HS-5 (cell line): ENCODE measurements at regions not wholly inside any gene's neighbourhood (a gene's known extent, or its start where the extent isn't known, plus 50 kb on each side); places are given as distances from the start of the nearest gene placed in this dataset.

Source experiments
- DNase-seq: peaks from one replicate; pipeline ENCODE4 v3.0.0-alpha.2; 2012; ENCODE audit warnings: low read depth

DNA sequence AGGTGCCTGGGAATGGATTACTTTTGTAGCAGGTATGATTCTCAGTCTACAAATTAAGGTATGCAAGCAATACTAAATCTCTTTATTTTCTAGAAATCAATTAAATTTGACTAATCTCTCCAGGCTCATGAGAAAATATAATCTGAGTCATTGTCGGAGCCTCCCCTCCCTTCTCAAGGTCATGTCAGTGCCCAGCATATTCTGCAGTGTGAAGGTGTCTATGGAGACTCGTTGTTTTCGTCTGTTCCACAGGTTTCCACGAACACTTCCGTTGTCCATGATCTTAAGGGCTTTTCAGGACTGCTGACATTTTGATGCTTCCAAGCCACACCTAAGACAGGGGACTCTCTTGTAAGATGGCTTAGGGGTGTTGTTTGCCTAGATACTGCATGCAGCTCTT lies 56.6 kb upstream of the SCOC start:
- no peak for DNase-seq

DNA sequence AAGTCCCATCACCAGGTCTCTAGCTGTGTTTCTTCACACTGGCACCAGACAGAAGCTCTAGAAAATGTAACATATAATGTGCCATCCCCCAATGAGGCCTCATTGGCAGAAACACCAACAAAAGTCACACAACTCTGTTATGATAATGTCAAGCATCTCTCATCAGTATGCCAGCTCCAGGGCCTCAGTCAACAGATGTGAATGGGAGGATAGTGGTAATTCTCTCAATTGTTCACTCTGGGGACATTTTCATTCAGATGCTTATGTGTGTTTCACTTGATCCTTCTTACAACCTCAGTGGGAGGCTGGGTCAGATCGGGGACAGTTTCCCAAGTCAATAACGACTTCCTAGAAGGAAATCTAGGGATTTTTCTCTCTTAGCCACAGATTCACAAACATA lies 57.5 kb upstream of the SCOC start:
- DNase-seq: no peak

DNA sequence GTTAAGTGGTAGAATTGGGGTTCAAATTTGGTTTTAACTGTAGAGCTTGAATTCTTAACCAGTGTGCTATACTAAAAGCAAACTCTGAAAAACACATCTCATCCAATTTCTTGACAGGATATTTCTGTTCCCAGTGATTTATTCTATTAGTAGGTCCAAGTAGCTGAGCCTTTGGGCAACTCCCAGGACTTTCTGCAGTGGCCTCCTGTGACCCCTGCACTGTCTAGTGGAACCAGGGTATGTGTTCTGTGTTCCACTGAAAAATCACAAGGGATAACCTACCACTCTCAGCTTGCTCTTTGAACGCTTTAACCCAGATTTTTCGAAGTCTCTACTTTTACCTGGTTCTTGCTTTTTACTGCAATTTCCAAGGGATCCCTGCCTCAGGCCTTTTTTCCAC lies 58.0 kb upstream of the SCOC start:
- DNase-seq: no peak

GRCh38 chr4:140315019-140315418 lies 58.4 kb upstream of the SCOC start:
- DNase-seq: no peak

- DNase-seq: no peak
Measured at GRCh38 chr4:140312100-140312499, 61.3 kb upstream of the SCOC start.

GRCh38 chr4:140311257-140311835 lies 62.1 kb upstream of the SCOC start:
- no peak for DNase-seq

GRCh38 chr4:140309124-140309870 lies 64.1 kb upstream of the SCOC start:
- no peak for DNase-seq

DNA sequence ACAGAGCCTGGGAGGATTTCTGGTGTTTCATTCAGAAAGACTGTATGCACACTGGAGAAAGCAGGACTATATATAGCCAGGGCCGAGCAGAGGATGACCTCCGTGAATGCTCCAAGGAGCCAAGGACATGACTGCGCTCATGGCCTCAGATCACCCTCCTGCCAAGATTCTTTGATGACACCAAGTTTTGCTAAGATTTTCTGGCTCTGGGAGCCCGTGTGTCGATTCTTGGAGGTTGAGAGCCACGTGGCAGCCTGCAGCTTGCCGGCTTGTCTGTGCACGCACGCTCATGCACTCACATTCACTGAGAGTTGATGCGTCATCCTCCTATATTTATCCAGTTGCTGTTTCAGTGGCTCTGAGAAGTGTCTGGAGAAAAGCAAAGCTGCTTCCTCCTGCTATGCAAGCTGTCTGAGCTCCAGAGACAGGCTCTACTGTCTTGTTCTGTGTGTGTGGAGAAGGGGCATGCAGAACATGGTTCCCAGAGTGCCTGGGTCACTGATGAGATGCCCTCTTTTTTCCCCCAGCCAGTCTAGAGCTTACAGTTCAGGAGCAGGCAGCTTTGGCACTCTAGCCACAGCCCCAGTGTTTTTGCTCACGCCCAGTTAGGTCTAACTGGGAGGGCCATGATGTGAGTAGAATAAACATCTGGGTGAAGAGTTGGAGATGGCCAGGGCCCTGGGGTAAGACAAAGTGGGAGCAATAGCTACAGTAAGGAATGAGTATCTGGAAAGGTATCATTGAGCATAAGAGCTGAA lies 64.9 kb upstream of the SCOC start:
- DNase-seq: peak; percentile 69

DNA sequence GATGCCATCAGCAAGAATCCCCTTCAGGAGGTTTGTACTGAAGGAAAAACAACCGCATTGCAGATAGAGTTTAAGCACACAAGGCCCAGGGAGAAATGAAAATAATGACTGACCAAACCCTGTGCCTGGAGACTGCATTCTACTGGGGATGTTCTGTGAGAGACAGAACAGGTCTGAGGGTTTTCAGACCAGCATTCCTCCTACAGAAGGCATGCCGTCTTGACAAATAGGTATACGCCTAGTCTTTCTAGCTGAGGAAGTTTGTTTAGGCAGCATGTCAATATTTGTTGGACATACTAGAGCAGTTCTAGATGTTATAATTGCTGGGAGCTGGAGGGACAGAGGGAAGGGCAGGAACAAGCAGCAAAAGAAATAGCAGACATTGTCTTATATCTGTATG lies 68.4 kb upstream of the SCOC start:
- no peak for DNase-seq

GRCh38 chr4:140304346-140304745 lies 69.1 kb upstream of the SCOC start:
- no peak for DNase-seq

- no peak for DNase-seq
Measured at GRCh38 chr4:140302151-140302859, 71.1 kb upstream of the SCOC start.

DNA sequence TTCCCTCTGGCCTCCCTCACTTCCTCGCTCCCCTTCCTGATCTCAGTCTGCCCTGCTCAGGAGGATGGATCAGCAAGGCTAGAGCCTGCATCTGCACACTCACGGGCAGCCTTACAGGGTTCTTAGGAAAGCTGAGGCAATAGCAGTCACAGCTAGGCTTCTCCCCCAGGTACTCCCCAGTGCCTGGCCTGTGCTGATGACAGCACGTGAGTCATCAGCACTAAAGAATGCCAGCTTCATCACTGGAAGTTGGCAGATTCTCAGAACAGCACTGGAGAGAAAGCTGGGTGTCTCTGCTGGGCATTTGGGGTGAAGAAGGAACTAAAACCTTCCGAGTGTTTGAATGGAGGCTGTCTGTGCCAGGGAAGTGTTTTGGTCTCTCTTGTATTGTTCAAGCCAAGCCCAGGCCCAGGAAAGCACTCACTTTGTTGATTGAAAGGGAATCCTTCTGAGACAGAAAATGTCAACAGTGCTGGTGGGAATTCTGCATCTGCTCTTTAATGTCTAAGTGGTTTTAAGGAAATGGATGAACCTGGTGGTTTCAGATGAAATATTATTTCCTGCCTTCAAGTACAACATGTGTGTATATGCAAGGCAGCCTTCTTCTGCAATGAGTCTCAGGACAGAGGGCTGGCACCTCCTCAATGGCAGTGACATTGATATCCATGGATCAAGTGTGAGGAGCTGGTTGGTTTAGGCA lies 73.0 kb upstream of the SCOC start:
- no peak for DNase-seq

DNA sequence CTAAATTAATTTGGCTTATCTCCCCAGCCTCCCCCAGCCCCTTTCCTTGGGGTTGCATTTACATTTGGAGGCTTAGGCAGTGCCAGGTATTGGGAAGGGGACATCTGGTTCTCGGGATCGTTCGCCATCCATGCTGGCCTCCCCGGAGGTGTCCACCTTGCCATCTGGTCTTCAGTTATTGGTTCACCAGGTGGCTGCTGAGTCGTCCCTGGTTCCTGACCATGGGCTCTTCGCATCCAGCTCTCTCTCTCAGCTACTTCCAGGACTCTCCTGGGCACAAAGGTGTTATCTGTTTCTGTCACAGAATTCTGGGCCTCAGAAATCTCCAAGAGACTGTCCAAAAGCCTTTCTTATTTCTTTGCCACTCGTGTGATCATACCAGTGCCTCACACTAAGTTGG lies 75.4 kb upstream of the SCOC start:
- DNase-seq: no peak

GRCh38 chr4:140297221-140297570 lies 76.2 kb upstream of the SCOC start:
- DNase-seq: no peak

- DNase-seq: peak; percentile 74
Measured at GRCh38 chr4:140296335-140297220, 76.9 kb upstream of the SCOC start.

DNA sequence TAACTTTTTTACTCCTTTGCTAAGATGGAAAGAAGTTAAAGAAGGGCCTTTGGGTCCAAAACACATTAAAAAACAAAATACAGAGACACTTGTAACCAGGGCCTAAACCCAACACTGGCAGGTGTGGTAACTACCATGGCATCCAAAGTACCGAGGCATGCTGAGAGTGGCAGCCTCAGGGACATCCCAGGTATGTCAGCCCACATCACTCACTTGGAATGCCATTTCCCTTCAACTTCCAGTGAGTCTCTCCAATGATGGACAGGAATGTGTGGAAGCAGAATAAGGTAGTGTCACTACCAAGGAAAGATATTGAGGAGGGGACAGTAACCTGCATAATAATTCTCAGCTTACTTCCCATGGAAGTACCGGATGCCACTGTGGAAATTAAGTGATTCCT lies 79.5 kb upstream of the SCOC start:
- DNase-seq: no peak

DNA sequence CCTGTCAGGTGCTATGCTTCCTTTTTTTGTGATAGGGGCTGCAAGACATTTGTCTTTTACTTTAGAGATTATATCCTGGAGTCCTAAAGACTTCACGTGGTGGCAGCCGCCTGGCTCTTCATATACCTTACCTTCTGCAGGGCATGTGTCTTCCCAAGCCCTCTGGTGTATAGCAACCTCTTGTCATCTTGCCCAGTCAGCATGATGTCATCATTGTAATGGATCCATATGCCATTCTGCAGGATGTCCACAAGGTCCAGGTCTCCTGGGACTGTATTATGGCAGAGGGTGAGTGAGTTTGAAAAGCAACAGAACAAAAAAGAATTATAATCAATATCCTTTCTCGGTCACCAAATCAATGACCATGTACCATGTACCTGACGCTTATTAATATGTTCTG lies 82.2 kb upstream of the SCOC start:
- DNase-seq: no peak

- no peak for DNase-seq
Measured at GRCh38 chr4:140289486-140289885, 84.0 kb upstream of the SCOC start.

GRCh38 chr4:140286456-140286855 lies 87.0 kb upstream of the SCOC start:
- no peak for DNase-seq

DNA sequence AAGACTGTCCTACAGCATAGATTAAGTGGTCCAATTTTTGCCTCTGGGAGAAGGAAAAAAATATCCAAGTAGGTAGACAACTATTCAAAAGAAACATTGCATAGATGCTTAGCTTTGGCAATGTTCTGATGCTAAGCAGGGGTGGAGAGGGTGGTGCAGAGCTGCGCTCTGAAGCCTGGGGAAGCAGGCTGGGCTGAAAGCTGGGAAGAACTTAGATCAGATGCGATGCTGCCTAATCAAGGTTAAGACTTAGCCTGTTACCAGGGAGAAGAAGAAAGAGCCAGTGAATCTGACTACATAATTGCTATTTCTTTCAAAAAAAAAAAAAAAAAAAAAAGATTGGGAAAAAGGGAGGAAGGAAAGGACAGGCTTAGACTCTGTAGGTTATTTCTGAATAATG lies 89.0 kb upstream of the SCOC start:
- DNase-seq: no peak
